ENCODE measurements at regions not wholly inside any gene's neighbourhood (a gene's known extent, or its start where the extent isn't known, plus 50 kb on each side); places are given as distances from the start of the nearest gene placed in this dataset.

GRCh38 chr11:127345819-127346459 is 345.4 kb upstream of the KIRREL3 start:
- intact Hi-C loops (cut with DNase I), result no loop called here
- ATAC-seq (peak; percentile 29), DNase-seq (no peak)
- no peaks in the 10 kb centered on the region for H3K9me3 ChIP-seq
- H3K27me3 ChIP-seq, result no peaks in the 10 kb centered on the region
- TF ChIP-seq, protein P1, sequence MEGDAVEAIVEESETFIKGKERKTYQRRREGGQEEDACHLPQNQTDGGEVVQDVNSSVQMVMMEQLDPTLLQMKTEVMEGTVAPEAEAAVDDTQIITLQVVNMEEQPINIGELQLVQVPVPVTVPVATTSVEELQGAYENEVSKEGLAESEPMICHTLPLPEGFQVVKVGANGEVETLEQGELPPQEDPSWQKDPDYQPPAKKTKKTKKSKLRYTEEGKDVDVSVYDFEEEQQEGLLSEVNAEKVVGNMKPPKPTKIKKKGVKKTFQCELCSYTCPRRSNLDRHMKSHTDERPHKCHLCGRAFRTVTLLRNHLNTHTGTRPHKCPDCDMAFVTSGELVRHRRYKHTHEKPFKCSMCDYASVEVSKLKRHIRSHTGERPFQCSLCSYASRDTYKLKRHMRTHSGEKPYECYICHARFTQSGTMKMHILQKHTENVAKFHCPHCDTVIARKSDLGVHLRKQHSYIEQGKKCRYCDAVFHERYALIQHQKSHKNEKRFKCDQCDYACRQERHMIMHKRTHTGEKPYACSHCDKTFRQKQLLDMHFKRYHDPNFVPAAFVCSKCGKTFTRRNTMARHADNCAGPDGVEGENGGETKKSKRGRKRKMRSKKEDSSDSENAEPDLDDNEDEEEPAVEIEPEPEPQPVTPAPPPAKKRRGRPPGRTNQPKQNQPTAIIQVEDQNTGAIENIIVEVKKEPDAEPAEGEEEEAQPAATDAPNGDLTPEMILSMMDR (IDR thresholded peaks at IDR 0.05), result peak; percentile 69
- H3K27ac ChIP-seq, result no peak overlapping the region
- no peak overlapping the region for H3K4me3 ChIP-seq
- no peaks in the 10 kb centered on the region for H3K36me3 ChIP-seq
- no peaks in the 10 kb centered on the region for H3K4me1 ChIP-seq

GRCh38 chr11:127340438-127340837 is 339.9 kb upstream of the KIRREL3 start:
- no peak for ATAC-seq
- H3K4me1 ChIP-seq, result no peaks in the 10 kb centered on the region
- TF ChIP-seq, protein P1 (IDR thresholded peaks at IDR 0.05), result no peak
- no peaks in the 10 kb centered on the region for H3K36me3 ChIP-seq
- intact Hi-C loops (cut with DNase I), result no loop called here
- H3K27ac ChIP-seq, result no peak overlapping the region
- no peak overlapping the region for H3K4me3 ChIP-seq
- H3K27me3 ChIP-seq, result no peaks in the 10 kb centered on the region
- H3K9me3 ChIP-seq, result no peaks in the 10 kb centered on the region
- no peak for DNase-seq

GRCh38 chr11:127339376-127339775 is 338.8 kb upstream of the KIRREL3 start:
- no peak for DNase-seq
- no peaks in the 10 kb centered on the region for H3K27me3 ChIP-seq
- H3K4me1 ChIP-seq, result no peaks in the 10 kb centered on the region
- no peak overlapping the region for H3K27ac ChIP-seq
- H3K36me3 ChIP-seq, result no peaks in the 10 kb centered on the region
- intact Hi-C loops (cut with DNase I), result no loop called here
- H3K4me3 ChIP-seq, result no peak overlapping the region
- no peak for ATAC-seq
- TF ChIP-seq, protein P1 (IDR thresholded peaks at IDR 0.05), result no peak
- H3K9me3 ChIP-seq, result no peaks in the 10 kb centered on the region

GRCh38 chr11:127338380-127339259 is 338.1 kb upstream of the KIRREL3 start:
- no peak for DNase-seq
- TF ChIP-seq, protein P1 (IDR thresholded peaks at IDR 0.05), result no peak
- H3K4me3 ChIP-seq, result no peak overlapping the region
- no peak overlapping the region for H3K27ac ChIP-seq
- H3K4me1 ChIP-seq, result no peaks in the 10 kb centered on the region
- H3K36me3 ChIP-seq, result no peaks in the 10 kb centered on the region
- H3K27me3 ChIP-seq, result no peaks in the 10 kb centered on the region
- no peaks in the 10 kb centered on the region for H3K9me3 ChIP-seq
- ATAC-seq, result no peak
- intact Hi-C loops (cut with DNase I), result no loop called here

GRCh38 chr11:127334466-127334865 is 333.9 kb upstream of the KIRREL3 start:
- Histone ChIP-seq H3K4me3 (no peak overlapping the region), H3K36me3 (no peaks in the 10 kb centered on the region), H3K4me1 (no peaks in the 10 kb centered on the region), H3K9me3 (no peaks in the 10 kb centered on the region), H3K27ac (no peak overlapping the region), H3K27me3 (no peaks in the 10 kb centered on the region)
- DNase-seq, result no peak
- no peak for ATAC-seq
- TF ChIP-seq, protein P1 (IDR thresholded peaks at IDR 0.05), result no peak
- intact Hi-C loops (cut with DNase I), result no loop called here
